GM23338 (cell line): ENCODE measurements at regions not wholly inside any gene's neighbourhood (a gene's known extent, or its start where the extent isn't known, plus 50 kb on each side); places are given as distances from the start of the nearest gene placed in this dataset.

ENCODE experiments used
- CREB1 ChIP-seq: fragments of 250-450 bp; sonication (Bioruptor Pico); IDR thresholded peaks from 2 replicates; pipeline ENCODE4 v1.5.0; 2020; ENCODE audit warnings: low read depth, mild to moderate bottlenecking, moderate library complexity
- ETS1 ChIP-seq: IDR thresholded peaks from 2 replicates; pipeline ENCODE4 v1.6.1; 2016; ENCODE audit warnings: antibody characterized with exemption
- EZH2 ChIP-seq: fragments of 200-600 bp; sonication (generic); IDR thresholded peaks from one replicate; pipeline ENCODE4 v1.8.0; 2017; ENCODE audit warnings: antibody characterized with exemption, mild to moderate bottlenecking, low read depth; ENCODE audit not compliant: unreplicated experiment
- EZH2phosphoT487 ChIP-seq: fragments of 200-600 bp; sonication (generic); IDR thresholded peaks from one replicate; pipeline ENCODE4 v1.8.1; 2018; ENCODE audit warnings: antibody characterized with exemption; ENCODE audit not compliant: unreplicated experiment
- JUNB ChIP-seq: IDR thresholded peaks from one replicate; pipeline ENCODE4 v1.6.1; 2016; ENCODE audit warnings: antibody characterized with exemption; ENCODE audit not compliant: unreplicated experiment
- POLR2AphosphoS5 ChIP-seq: IDR thresholded peaks from 2 replicates; pipeline ENCODE4 v1.6.1; 2016; ENCODE audit warnings: antibody characterized with exemption, low read depth
- ZNF114 ChIP-seq: fragments of 250-450 bp; sonication (Bioruptor Pico); IDR thresholded peaks from 2 replicates; pipeline ENCODE4 v1.5.0; 2020; ENCODE audit warnings: mild to moderate bottlenecking, moderate library complexity
- ZNF462 ChIP-seq: fragments of 250-450 bp; sonication (Bioruptor Pico); IDR thresholded peaks from 2 replicates; pipeline ENCODE4 v1.5.0; 2020; ENCODE audit warnings: mild to moderate bottlenecking, moderate library complexity
- TF ChIP-seq, protein P1 (sequence below), 2 experiments: fragments of 200-600 bp in 1 of 2; sonication (generic) in 1 of 2; conservative IDR thresholded peaks; 2 replicates each; pipeline versions ENCODE4 v1.5.1 to v1.6.1; 2016 to 2017; ENCODE audit warnings: antibody characterized with exemption in 2 of 2, low read depth in 2 of 2, mild to moderate bottlenecking in 2 of 2, moderate library complexity in 1 of 2
- TF ChIP-seq, protein P2 (sequence below): IDR thresholded peaks from one replicate; pipeline ENCODE4 v1.6.1; 2018; ENCODE audit warnings: antibody characterized with exemption; ENCODE audit not compliant: unreplicated experiment

DNA sequence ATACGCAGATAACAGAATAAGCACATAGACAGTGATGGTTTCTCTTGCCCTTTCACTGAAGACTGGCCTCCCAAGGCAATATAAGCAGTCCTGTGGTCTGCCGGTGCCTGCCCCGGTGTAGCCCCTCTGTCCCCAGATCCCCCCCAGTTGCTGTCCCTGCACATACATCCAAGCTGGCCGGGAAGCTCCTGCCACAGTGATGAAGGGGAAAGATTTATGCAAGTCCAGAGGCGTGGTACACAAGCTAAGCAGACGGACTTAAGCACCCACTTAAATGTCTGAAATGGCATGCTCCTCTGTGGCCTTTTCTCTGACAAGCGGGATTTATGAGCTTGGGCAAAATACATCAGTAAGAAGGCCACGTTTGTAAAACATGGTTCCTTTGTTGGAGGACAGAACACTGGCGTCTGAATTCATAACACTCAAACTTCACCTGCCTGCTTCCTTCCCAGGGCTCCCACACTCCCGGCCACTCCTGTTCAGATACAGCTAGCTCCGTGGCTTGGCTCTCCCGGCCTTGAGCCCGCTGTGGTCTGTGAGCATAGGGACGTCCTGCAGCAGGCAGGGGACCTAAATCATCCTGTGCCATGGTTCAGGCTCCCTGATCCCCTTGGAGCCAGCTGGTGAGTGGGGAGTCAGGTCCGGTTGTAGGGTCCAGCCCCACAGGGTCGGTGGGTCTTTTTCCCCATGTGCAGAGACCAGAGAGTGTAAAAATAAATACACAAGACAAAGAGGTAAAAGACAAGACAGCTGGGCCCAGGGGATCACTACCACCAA, 61.7 kb upstream of the PPP2R2D start:
- TF ChIP-seq CREB1 (CRISPR knock-in tag) (no peak), POLR2AphosphoS5 (no peak), EZH2 (no peak), JUNB (no peak), EZH2phosphoT487 (no peak), ZNF462 (CRISPR knock-in tag) (no peak), ETS1 (no peak), ZNF114 (CRISPR knock-in tag) (no peak)
- TF ChIP-seq, protein P1, sequence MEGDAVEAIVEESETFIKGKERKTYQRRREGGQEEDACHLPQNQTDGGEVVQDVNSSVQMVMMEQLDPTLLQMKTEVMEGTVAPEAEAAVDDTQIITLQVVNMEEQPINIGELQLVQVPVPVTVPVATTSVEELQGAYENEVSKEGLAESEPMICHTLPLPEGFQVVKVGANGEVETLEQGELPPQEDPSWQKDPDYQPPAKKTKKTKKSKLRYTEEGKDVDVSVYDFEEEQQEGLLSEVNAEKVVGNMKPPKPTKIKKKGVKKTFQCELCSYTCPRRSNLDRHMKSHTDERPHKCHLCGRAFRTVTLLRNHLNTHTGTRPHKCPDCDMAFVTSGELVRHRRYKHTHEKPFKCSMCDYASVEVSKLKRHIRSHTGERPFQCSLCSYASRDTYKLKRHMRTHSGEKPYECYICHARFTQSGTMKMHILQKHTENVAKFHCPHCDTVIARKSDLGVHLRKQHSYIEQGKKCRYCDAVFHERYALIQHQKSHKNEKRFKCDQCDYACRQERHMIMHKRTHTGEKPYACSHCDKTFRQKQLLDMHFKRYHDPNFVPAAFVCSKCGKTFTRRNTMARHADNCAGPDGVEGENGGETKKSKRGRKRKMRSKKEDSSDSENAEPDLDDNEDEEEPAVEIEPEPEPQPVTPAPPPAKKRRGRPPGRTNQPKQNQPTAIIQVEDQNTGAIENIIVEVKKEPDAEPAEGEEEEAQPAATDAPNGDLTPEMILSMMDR (conservative IDR thresholded peaks at IDR 0.05; ENCODE audit: low read depth in 2 of 2): no peak
- TF ChIP-seq, protein P2, sequence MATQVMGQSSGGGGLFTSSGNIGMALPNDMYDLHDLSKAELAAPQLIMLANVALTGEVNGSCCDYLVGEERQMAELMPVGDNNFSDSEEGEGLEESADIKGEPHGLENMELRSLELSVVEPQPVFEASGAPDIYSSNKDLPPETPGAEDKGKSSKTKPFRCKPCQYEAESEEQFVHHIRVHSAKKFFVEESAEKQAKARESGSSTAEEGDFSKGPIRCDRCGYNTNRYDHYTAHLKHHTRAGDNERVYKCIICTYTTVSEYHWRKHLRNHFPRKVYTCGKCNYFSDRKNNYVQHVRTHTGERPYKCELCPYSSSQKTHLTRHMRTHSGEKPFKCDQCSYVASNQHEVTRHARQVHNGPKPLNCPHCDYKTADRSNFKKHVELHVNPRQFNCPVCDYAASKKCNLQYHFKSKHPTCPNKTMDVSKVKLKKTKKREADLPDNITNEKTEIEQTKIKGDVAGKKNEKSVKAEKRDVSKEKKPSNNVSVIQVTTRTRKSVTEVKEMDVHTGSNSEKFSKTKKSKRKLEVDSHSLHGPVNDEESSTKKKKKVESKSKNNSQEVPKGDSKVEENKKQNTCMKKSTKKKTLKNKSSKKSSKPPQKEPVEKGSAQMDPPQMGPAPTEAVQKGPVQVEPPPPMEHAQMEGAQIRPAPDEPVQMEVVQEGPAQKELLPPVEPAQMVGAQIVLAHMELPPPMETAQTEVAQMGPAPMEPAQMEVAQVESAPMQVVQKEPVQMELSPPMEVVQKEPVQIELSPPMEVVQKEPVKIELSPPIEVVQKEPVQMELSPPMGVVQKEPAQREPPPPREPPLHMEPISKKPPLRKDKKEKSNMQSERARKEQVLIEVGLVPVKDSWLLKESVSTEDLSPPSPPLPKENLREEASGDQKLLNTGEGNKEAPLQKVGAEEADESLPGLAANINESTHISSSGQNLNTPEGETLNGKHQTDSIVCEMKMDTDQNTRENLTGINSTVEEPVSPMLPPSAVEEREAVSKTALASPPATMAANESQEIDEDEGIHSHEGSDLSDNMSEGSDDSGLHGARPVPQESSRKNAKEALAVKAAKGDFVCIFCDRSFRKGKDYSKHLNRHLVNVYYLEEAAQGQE: no peak
